ENCODE measurements at regions not wholly inside any gene's neighbourhood (a gene's known extent, or its start where the extent isn't known, plus 50 kb on each side); places are given as distances from the start of the nearest gene placed in this dataset.
"Not testable (repeated sequence)": the region's sequence is repeated elsewhere in the genome, so short reads cannot be mapped to it uniquely, and the experiment has no call there.

- TF ChIP-seq CTCF (IDR thresholded peaks at IDR 0.05; ENCODE audit: borderline replicate concordance, extremely low read depth, low read length, poor library complexity, severe bottlenecking) (no peak), EZH2 (IDR thresholded peaks at IDR 0.05; ENCODE audit: borderline replicate concordance, low read depth, low read length, severe bottlenecking) (no peak)
Observed at GRCh38 chr6:86707545-86708120, 229.7 kb upstream of the HTR1E start.

GRCh38 chr6:86706449-86706848, 230.9 kb upstream of the HTR1E start:
- H3K4me3 ChIP-seq (ENCODE audit: low read depth in 1 of 2, low read length in 2 of 2) = no peak overlapping the region
- no peaks in the 10 kb centered on the region for H3K4me1 ChIP-seq (ENCODE audit: insufficient read depth, low read length)
- H3K27me3 ChIP-seq (ENCODE audit: insufficient read depth, low read length, poor library complexity) = no peaks in the 10 kb centered on the region
- no peak for DNase-seq
- H3K9me3 ChIP-seq (ENCODE audit: insufficient read depth, low read length, severe bottlenecking) = no peaks in the 10 kb centered on the region
- H3K9ac ChIP-seq (ENCODE audit: low read depth, low read length) = no peak overlapping the region
- no peaks in the 10 kb centered on the region for H3K36me3 ChIP-seq (ENCODE audit: insufficient read depth, low read length)
- H2AFZ ChIP-seq (ENCODE audit: low read depth, low read length) = no peak overlapping the region
- H3K27ac ChIP-seq (ENCODE audit: low read length) = no peak overlapping the region
- ATAC-seq (ENCODE audit: insufficient read depth, low read depth) = no peak
- H3K79me2 ChIP-seq (ENCODE audit: insufficient read depth, low read length) = no peaks in the 10 kb centered on the region
- TF ChIP-seq EZH2 (IDR thresholded peaks at IDR 0.05; ENCODE audit: borderline replicate concordance, low read depth, low read length, severe bottlenecking) (no peak), CTCF (IDR thresholded peaks at IDR 0.05; ENCODE audit: borderline replicate concordance, extremely low read depth, low read length, poor library complexity, severe bottlenecking) (peak; percentile 24)
- H3K4me2 ChIP-seq (ENCODE audit: insufficient read depth, low read length) = no peak overlapping the region
- no peaks in the 10 kb centered on the region for H4K20me1 ChIP-seq (ENCODE audit: insufficient read depth, low read length)

More at GRCh38 chr6:86707545-86708120, 229.7 kb upstream of the HTR1E start:
- Histone ChIP-seq H3K4me3 (ENCODE audit: low read depth in 1 of 2, low read length in 2 of 2) (no peak overlapping the region), H4K20me1 (ENCODE audit: insufficient read depth, low read length) (no peaks in the 10 kb centered on the region), H3K9me3 (ENCODE audit: insufficient read depth, low read length, severe bottlenecking) (no peaks in the 10 kb centered on the region), H3K27me3 (ENCODE audit: insufficient read depth, low read length, poor library complexity) (no peaks in the 10 kb centered on the region), H3K4me2 (ENCODE audit: insufficient read depth, low read length) (no peak overlapping the region), H3K79me2 (ENCODE audit: insufficient read depth, low read length) (no peaks in the 10 kb centered on the region), H2AFZ (ENCODE audit: low read depth, low read length) (no peak overlapping the region), H3K36me3 (ENCODE audit: insufficient read depth, low read length) (no peaks in the 10 kb centered on the region), H3K27ac (ENCODE audit: low read length) (no peak overlapping the region), H3K9ac (ENCODE audit: low read depth, low read length) (no peak overlapping the region), H3K4me1 (ENCODE audit: insufficient read depth, low read length) (no peaks in the 10 kb centered on the region)
- no peak for ATAC-seq (ENCODE audit: insufficient read depth, low read depth)
- no peak for DNase-seq

GRCh38 chr6:86701228-86701627, 236.1 kb upstream of the HTR1E start:
- H3K79me2 ChIP-seq (ENCODE audit: insufficient read depth, low read length); H3K4me3 ChIP-seq (ENCODE audit: low read depth in 1 of 2, low read length in 2 of 2); H2AFZ ChIP-seq (ENCODE audit: low read depth, low read length); H3K36me3 ChIP-seq (ENCODE audit: insufficient read depth, low read length); H3K4me2 ChIP-seq (ENCODE audit: insufficient read depth, low read length); H4K20me1 ChIP-seq (ENCODE audit: insufficient read depth, low read length); ATAC-seq (ENCODE audit: insufficient read depth, low read depth); H3K27me3 ChIP-seq (ENCODE audit: insufficient read depth, low read length, poor library complexity); H3K9ac ChIP-seq (ENCODE audit: low read depth, low read length); H3K9me3 ChIP-seq (ENCODE audit: insufficient read depth, low read length, severe bottlenecking); H3K4me1 ChIP-seq (ENCODE audit: insufficient read depth, low read length); H3K27ac ChIP-seq (ENCODE audit: low read length); DNase-seq: not testable (repeated sequence)

- ATAC-seq (ENCODE audit: insufficient read depth, low read depth) (no peak), DNase-seq (no peak)
- Histone ChIP-seq H3K27me3 (ENCODE audit: insufficient read depth, low read length, poor library complexity) (no peaks in the 10 kb centered on the region), H3K4me1 (ENCODE audit: insufficient read depth, low read length) (no peaks in the 10 kb centered on the region), H3K9me3 (ENCODE audit: insufficient read depth, low read length, severe bottlenecking) (no peaks in the 10 kb centered on the region), H3K36me3 (ENCODE audit: insufficient read depth, low read length) (no peaks in the 10 kb centered on the region), H2AFZ (ENCODE audit: low read depth, low read length) (no peak overlapping the region), H3K9ac (ENCODE audit: low read depth, low read length) (no peak overlapping the region), H3K27ac (ENCODE audit: low read length) (no peak overlapping the region), H3K79me2 (ENCODE audit: insufficient read depth, low read length) (no peaks in the 10 kb centered on the region), H4K20me1 (ENCODE audit: insufficient read depth, low read length) (no peaks in the 10 kb centered on the region), H3K4me2 (ENCODE audit: insufficient read depth, low read length) (no peak overlapping the region), H3K4me3 (ENCODE audit: low read depth in 1 of 2, low read length in 2 of 2) (no peak overlapping the region)
- TF ChIP-seq EZH2 (IDR thresholded peaks at IDR 0.05; ENCODE audit: borderline replicate concordance, low read depth, low read length, severe bottlenecking) = no peak
Observed at GRCh38 chr6:86686496-86686895, 250.8 kb upstream of the HTR1E start.
